GM23338 (cell line): ENCODE measurements at regions not wholly inside any gene's neighbourhood (a gene's known extent, or its start where the extent isn't known, plus 50 kb on each side); places are given as distances from the start of the nearest gene placed in this dataset.

Experiments
- ATAC-seq: fragments of 200-7000 bp; cut with Tn5 transposase; 3 replicates; pipeline ENCODE4 v1.9.1; 2020
- DNase-seq: peaks from one replicate; pipeline ENCODE4 v3.0.0-alpha.2; 2015; ENCODE audit warnings: low spot score
- H2AFZ ChIP-seq: fragments of 200-600 bp; sonication (generic); 2 replicates; pipeline ENCODE4 v1.8.0; 2016; ENCODE audit warnings: antibody characterized with exemption, mild to moderate bottlenecking, moderate library complexity
- H3F3A ChIP-seq: fragments of 200-600 bp; sonication (generic); replicated peaks from 2 replicates; pipeline ENCODE4 v1.8.0; 2017; ENCODE audit warnings: antibody characterized with exemption, mixed run types, low read depth
- H3K27ac ChIP-seq: fragments of 200-600 bp; sonication (generic); 2 replicates; pipeline ENCODE4 v1.6.1; 2016; ENCODE audit warnings: low read depth
- H3K27me3 ChIP-seq: fragments of 200-600 bp; sonication (generic); 2 replicates; pipeline ENCODE4 v1.8.0; 2016; ENCODE audit warnings: mild to moderate bottlenecking, mixed run types, moderate library complexity; ENCODE audit not compliant: insufficient read depth
- H3K36me3 ChIP-seq: fragments of 200-600 bp; sonication (generic); 2 replicates; pipeline ENCODE4 v1.8.0; 2016; ENCODE audit warnings: mild to moderate bottlenecking; ENCODE audit not compliant: insufficient read depth
- H3K4me1 ChIP-seq: fragments of 200-600 bp; sonication (generic); 2 replicates; pipeline ENCODE4 v1.8.0; 2016; ENCODE audit warnings: mild to moderate bottlenecking, moderate library complexity; ENCODE audit not compliant: insufficient read depth
- H3K4me2 ChIP-seq: fragments of 200-600 bp; sonication (generic); 2 replicates; pipeline ENCODE4 v1.7.1; 2017; ENCODE audit warnings: mixed run types
- H3K4me3 ChIP-seq: fragments of 200-600 bp; sonication (generic); 2 replicates; pipeline ENCODE4 v1.6.1; 2016; ENCODE audit warnings: mixed run types
- H3K79me2 ChIP-seq: fragments of 200-600 bp; sonication (generic); replicated peaks from 2 replicates; pipeline ENCODE4 v1.8.0; 2017; ENCODE audit warnings: mild to moderate bottlenecking; ENCODE audit not compliant: insufficient read depth
- H3K9me2 ChIP-seq: fragments of 200-600 bp; sonication (generic); 2 replicates; pipeline ENCODE4 v1.8.0; 2017; ENCODE audit not compliant: insufficient read depth
- H4K20me1 ChIP-seq: fragments of 200-600 bp; sonication (generic); replicated peaks from 2 replicates; pipeline ENCODE4 v1.8.0; 2017; ENCODE audit warnings: mild to moderate bottlenecking; ENCODE audit not compliant: insufficient read depth
- H3K27ac Mint-ChIP-seq: 2 replicates; pipeline ENCODE4 v1.8.0; 2020; ENCODE audit warnings: inconsistent platforms, mild to moderate bottlenecking, moderate library complexity, mixed read lengths
- H3K27me3 Mint-ChIP-seq: 3 replicates; pipeline ENCODE4 v1.8.0; 2022; ENCODE audit warnings: low read depth, mild to moderate bottlenecking, moderate library complexity, mixed read lengths, inconsistent platforms; ENCODE audit not compliant: insufficient read depth, poor library complexity
- H3K36me3 Mint-ChIP-seq: 3 replicates; pipeline ENCODE4 v1.8.0; 2021; ENCODE audit warnings: low read depth, mild to moderate bottlenecking, inconsistent platforms, moderate library complexity, mixed read lengths
- H3K4me1 Mint-ChIP-seq: 3 replicates; pipeline ENCODE4 v1.8.0; 2020; ENCODE audit warnings: mild to moderate bottlenecking, inconsistent platforms, mixed read lengths
- H3K4me3 Mint-ChIP-seq: 3 replicates; pipeline ENCODE4 v1.8.0; 2021; ENCODE audit warnings: moderate library complexity, mild to moderate bottlenecking, inconsistent platforms, mixed read lengths
- H3K9me3 Mint-ChIP-seq: 3 replicates; pipeline ENCODE4 v1.8.0; 2020; ENCODE audit warnings: moderate library complexity, mild to moderate bottlenecking, inconsistent platforms, mixed read lengths
- EZH2 ChIP-seq: fragments of 200-600 bp; sonication (generic); IDR thresholded peaks from one replicate; pipeline ENCODE4 v1.8.0; 2017; ENCODE audit warnings: antibody characterized with exemption, mild to moderate bottlenecking, low read depth; ENCODE audit not compliant: unreplicated experiment
- EZH2phosphoT487 ChIP-seq: fragments of 200-600 bp; sonication (generic); IDR thresholded peaks from one replicate; pipeline ENCODE4 v1.8.1; 2018; ENCODE audit warnings: antibody characterized with exemption; ENCODE audit not compliant: unreplicated experiment
- JUNB ChIP-seq: IDR thresholded peaks from one replicate; pipeline ENCODE4 v1.6.1; 2016; ENCODE audit warnings: antibody characterized with exemption; ENCODE audit not compliant: unreplicated experiment
- NANOG ChIP-seq: IDR thresholded peaks from 2 replicates; pipeline ENCODE4 v1.6.1; 2016; ENCODE audit warnings: antibody characterized with exemption, borderline replicate concordance
- POLR2AphosphoS5 ChIP-seq: IDR thresholded peaks from 2 replicates; pipeline ENCODE4 v1.6.1; 2016; ENCODE audit warnings: antibody characterized with exemption, low read depth
- STAT1 ChIP-seq: IDR thresholded peaks from one replicate; pipeline ENCODE4 v1.6.1; 2016; ENCODE audit warnings: antibody characterized with exemption; ENCODE audit not compliant: unreplicated experiment
- ZNF331 ChIP-seq: fragments of 250-450 bp; sonication (Bioruptor Pico); IDR thresholded peaks from 2 replicates; pipeline ENCODE4 v1.5.0; 2020; ENCODE audit warnings: low read depth, mild to moderate bottlenecking, moderate library complexity
- TF ChIP-seq, protein P1 (sequence below): IDR thresholded peaks from 2 replicates; pipeline ENCODE4 v1.6.1; 2016; ENCODE audit warnings: antibody characterized with exemption
- TF ChIP-seq, protein P2 (sequence below): fragments of 250-450 bp; sonication (Bioruptor Pico); IDR thresholded peaks from 2 replicates; pipeline ENCODE4 v1.5.0; 2020; ENCODE audit warnings: mild to moderate bottlenecking, moderate library complexity
- TF ChIP-seq, protein P3 (sequence below), 2 experiments: fragments of 200-600 bp in 1 of 2; sonication (generic) in 1 of 2; conservative IDR thresholded peaks; 2 replicates each; pipeline versions ENCODE4 v1.5.1 to v1.6.1; 2016 to 2017; ENCODE audit warnings: antibody characterized with exemption in 2 of 2, low read depth in 2 of 2, mild to moderate bottlenecking in 2 of 2, moderate library complexity in 1 of 2

DNA sequence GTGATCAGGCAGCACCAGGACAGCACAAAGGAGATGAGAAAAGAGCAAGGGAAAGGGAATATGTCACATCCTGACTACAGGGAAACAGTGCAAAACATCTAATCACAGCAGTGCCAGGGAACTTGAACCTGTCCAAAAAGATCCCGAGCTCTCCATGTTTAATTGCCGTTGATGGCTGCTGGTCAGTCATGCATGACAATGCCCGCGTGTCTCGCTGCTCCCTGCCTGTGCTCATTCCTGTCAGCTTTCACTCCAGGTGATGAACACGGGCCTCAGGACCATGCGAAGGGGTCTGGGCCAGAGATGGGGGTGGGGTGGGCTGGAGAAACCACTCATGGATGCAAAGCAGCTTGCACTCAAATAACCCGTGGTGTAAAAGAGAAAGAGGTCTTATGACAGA is 287.0 kb downstream of the GPATCH2 start:
- DNase-seq, result peak; percentile 37
- Histone ChIP-seq H3K79me2 (no peaks in the 10 kb centered on the region), H3K4me3 (no peak overlapping the region), H2AFZ (peak overlapping the region; percentile 80), H3K27ac (no peak overlapping the region), H3F3A (no peaks in the 10 kb centered on the region), H3K4me2 (peak overlapping the region; percentile 42; the same call in 1 of the 2 replicates), H3K27me3 (no peaks in the 10 kb centered on the region), H4K20me1 (no peaks in the 10 kb centered on the region), H3K4me1 (peaks cover 18% of the 10 kb centered on the region), H3K36me3 (no peaks in the 10 kb centered on the region), H3K9me2 (no peaks in the 10 kb centered on the region)
- no peaks in the 10 kb centered on the region for H3K36me3 Mint-ChIP-seq
- no peak overlapping the region for H3K27ac Mint-ChIP-seq
- peak; percentile 77 for ATAC-seq
- peaks cover 23% of the 10 kb centered on the region for H3K4me1 Mint-ChIP-seq
- TF ChIP-seq EZH2, result no peak
- TF ChIP-seq JUNB, result no peak
- TF ChIP-seq ZNF331 (CRISPR knock-in tag), result no peak
- no peak for TF ChIP-seq EZH2phosphoT487
- TF ChIP-seq POLR2AphosphoS5, result no peak
- TF ChIP-seq, protein P1, sequence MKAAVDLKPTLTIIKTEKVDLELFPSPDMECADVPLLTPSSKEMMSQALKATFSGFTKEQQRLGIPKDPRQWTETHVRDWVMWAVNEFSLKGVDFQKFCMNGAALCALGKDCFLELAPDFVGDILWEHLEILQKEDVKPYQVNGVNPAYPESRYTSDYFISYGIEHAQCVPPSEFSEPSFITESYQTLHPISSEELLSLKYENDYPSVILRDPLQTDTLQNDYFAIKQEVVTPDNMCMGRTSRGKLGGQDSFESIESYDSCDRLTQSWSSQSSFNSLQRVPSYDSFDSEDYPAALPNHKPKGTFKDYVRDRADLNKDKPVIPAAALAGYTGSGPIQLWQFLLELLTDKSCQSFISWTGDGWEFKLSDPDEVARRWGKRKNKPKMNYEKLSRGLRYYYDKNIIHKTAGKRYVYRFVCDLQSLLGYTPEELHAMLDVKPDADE, result no peak
- TF ChIP-seq STAT1, result no peak
- no peak for TF ChIP-seq NANOG
- TF ChIP-seq, protein P2, sequence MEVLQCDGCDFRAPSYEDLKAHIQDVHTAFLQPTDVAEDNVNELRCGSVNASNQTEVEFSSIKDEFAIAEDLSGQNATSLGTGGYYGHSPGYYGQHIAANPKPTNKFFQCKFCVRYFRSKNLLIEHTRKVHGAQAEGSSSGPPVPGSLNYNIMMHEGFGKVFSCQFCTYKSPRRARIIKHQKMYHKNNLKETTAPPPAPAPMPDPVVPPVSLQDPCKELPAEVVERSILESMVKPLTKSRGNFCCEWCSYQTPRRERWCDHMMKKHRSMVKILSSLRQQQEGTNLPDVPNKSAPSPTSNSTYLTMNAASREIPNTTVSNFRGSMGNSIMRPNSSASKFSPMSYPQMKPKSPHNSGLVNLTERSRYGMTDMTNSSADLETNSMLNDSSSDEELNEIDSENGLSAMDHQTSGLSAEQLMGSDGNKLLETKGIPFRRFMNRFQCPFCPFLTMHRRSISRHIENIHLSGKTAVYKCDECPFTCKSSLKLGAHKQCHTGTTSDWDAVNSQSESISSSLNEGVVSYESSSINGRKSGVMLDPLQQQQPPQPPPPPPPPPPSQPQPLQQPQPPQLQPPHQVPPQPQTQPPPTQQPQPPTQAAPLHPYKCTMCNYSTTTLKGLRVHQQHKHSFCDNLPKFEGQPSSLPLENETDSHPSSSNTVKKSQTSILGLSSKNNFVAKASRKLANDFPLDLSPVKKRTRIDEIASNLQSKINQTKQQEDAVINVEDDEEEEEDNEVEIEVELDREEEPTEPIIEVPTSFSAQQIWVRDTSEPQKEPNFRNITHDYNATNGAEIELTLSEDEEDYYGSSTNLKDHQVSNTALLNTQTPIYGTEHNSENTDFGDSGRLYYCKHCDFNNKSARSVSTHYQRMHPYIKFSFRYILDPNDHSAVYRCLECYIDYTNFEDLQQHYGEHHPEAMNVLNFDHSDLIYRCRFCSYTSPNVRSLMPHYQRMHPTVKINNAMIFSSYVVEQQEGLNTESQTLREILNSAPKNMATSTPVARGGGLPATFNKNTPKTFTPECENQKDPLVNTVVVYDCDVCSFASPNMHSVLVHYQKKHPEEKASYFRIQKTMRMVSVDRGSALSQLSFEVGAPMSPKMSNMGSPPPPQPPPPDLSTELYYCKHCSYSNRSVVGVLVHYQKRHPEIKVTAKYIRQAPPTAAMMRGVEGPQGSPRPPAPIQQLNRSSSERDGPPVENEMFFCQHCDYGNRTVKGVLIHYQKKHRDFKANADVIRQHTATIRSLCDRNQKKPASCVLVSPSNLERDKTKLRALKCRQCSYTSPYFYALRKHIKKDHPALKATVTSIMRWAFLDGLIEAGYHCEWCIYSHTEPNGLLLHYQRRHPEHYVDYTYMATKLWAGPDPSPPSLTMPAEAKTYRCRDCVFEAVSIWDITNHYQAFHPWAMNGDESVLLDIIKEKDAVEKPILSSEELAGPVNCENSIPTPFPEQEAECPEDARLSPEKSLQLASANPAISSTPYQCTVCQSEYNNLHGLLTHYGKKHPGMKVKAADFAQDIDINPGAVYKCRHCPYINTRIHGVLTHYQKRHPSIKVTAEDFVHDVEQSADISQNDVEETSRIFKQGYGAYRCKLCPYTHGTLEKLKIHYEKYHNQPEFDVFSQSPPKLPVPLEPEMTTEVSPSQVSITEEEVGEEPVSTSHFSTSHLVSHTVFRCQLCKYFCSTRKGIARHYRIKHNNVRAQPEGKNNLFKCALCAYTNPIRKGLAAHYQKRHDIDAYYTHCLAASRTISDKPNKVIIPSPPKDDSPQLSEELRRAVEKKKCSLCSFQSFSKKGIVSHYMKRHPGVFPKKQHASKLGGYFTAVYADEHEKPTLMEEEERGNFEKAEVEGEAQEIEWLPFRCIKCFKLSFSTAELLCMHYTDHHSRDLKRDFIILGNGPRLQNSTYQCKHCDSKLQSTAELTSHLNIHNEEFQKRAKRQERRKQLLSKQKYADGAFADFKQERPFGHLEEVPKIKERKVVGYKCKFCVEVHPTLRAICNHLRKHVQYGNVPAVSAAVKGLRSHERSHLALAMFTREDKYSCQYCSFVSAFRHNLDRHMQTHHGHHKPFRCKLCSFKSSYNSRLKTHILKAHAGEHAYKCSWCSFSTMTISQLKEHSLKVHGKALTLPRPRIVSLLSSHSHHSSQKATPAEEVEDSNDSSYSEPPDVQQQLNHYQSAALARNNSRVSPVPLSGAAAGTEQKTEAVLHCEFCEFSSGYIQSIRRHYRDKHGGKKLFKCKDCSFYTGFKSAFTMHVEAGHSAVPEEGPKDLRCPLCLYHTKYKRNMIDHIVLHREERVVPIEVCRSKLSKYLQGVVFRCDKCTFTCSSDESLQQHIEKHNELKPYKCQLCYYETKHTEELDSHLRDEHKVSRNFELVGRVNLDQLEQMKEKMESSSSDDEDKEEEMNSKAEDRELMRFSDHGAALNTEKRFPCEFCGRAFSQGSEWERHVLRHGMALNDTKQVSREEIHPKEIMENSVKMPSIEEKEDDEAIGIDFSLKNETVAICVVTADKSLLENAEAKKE, result no peak
- TF ChIP-seq, protein P3, sequence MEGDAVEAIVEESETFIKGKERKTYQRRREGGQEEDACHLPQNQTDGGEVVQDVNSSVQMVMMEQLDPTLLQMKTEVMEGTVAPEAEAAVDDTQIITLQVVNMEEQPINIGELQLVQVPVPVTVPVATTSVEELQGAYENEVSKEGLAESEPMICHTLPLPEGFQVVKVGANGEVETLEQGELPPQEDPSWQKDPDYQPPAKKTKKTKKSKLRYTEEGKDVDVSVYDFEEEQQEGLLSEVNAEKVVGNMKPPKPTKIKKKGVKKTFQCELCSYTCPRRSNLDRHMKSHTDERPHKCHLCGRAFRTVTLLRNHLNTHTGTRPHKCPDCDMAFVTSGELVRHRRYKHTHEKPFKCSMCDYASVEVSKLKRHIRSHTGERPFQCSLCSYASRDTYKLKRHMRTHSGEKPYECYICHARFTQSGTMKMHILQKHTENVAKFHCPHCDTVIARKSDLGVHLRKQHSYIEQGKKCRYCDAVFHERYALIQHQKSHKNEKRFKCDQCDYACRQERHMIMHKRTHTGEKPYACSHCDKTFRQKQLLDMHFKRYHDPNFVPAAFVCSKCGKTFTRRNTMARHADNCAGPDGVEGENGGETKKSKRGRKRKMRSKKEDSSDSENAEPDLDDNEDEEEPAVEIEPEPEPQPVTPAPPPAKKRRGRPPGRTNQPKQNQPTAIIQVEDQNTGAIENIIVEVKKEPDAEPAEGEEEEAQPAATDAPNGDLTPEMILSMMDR (conservative IDR thresholded peaks at IDR 0.05; ENCODE audit: low read depth in 2 of 2), result no peak
- peaks cover 1% of the 10 kb centered on the region for H3K27me3 Mint-ChIP-seq
- no peak overlapping the region for H3K4me3 Mint-ChIP-seq
- H3K9me3 Mint-ChIP-seq, result no peaks in the 10 kb centered on the region
